Gastrocnemius medialis (tissue), 4 donors: ENCODE measurements at regions not wholly inside any gene's neighbourhood (a gene's known extent, or its start where the extent isn't known, plus 50 kb on each side); places are given as distances from the start of the nearest gene placed in this dataset.

Experiments used
- ATAC-seq, 2 donors: fragments of 150-250 bp; one replicate each; pipeline ENCODE4 v1.9.1; 2016
- DNase-seq, 2 donors: peaks; one replicate each; pipeline ENCODE4 v3.0.0-alpha.2; 2019
- H3K27ac ChIP-seq, 4 donors: fragments of 200-600 bp; sonication (generic); 1 replicate in 1 of 4; 2 replicates in 3 of 4; pipeline ENCODE4 v1.5.1; 2016 to 2018; ENCODE audit warnings: mild to moderate bottlenecking in 2 of 4, moderate library complexity in 1 of 4
- H3K27me3 ChIP-seq, 3 donors: fragments of 200-600 bp; sonication (generic) in 2 of 3; 1 replicate in 1 of 3; 2 replicates in 2 of 3; pipeline versions ENCODE4 v1.5.1 to v1.6.0; 2016 to 2019; ENCODE audit warnings: mild to moderate bottlenecking in 1 of 3, moderate library complexity in 1 of 3
- H3K36me3 ChIP-seq, 2 donors: fragments of 200-600 bp; sonication (generic) in 1 of 2; one replicate each; pipeline ENCODE4 v1.5.1; 2017 to 2018
- H3K4me1 ChIP-seq, 2 donors: fragments of 200-600 bp; sonication (generic) in 1 of 2; one replicate each; pipeline ENCODE4 v1.5.1; 2016 to 2017; ENCODE audit warnings: mild to moderate bottlenecking in 2 of 2
- H3K4me3 ChIP-seq, 4 donors: fragments of 200-600 bp; sonication (generic) in 3 of 4; 1 replicate in 1 of 4; 2 replicates in 3 of 4; pipeline ENCODE4 v1.5.1; 2016 to 2019; ENCODE audit warnings: mild to moderate bottlenecking in 2 of 4
- H3K9me3 ChIP-seq, 3 donors: fragments of 200-600 bp; sonication (generic) in 2 of 3; 1 replicate in 1 of 3; 2 replicates in 2 of 3; pipeline ENCODE4 v1.5.1; 2016 to 2019
- CTCF ChIP-seq, 5 experiments: fragments of 450-650 bp in 3 of 5; fragments of 200-600 bp in 2 of 5; sonication (generic) in 2 of 5; IDR thresholded peaks in 4 of 5; conservative IDR thresholded peaks in 1 of 5; 1 replicate in 4 of 5; 2 replicates in 1 of 5; pipeline ENCODE4 v1.5.1; 2016 to 2019; ENCODE audit warnings: antibody characterized with exemption in 5 of 5, mild to moderate bottlenecking in 3 of 5, moderate library complexity in 3 of 5
- POLR2A ChIP-seq, 2 donors: fragments of 450-650 bp; IDR thresholded peaks; one replicate each; pipeline ENCODE4 v1.6.1; 2017; ENCODE audit warnings: antibody characterized with exemption in 2 of 2, mild to moderate bottlenecking in 2 of 2, moderate library complexity in 2 of 2
- in situ Hi-C, 4 donors: fragments of 200-750 bp; cut with MboI; loops; one replicate each; pipeline versions ENCODE4 v1.15.0 to v1.8.0; 2017; ENCODE audit warnings: low sequenced_read_pairs in 4 of 4
- intact Hi-C: fragments of 100-400 bp; cut with DNase I; formaldehyde crosslinking; loops from one replicate; pipeline ENCODE4 v1.15.1; 2023; ENCODE audit warnings: low total_unique reads

- intact Hi-C loops (no loop called here), in situ Hi-C loops (no loop called here)
- Histone ChIP-seq H3K4me1 (no peaks in the 10 kb centered on the region), H3K9me3 (no peaks in the 10 kb centered on the region), H3K36me3 (no peaks in the 10 kb centered on the region), H3K27ac (no peak overlapping the region), H3K27me3 (no peaks in the 10 kb centered on the region), H3K4me3 (no peak overlapping the region)
- ATAC-seq = no peak
- DNase-seq = no peak
- no peak for TF ChIP-seq CTCF (IDR thresholded peaks at IDR 0.05 in 4 of 5, conservative IDR thresholded peaks at IDR 0.05 in 1 of 5)
- no peak for TF ChIP-seq POLR2A (IDR thresholded peaks at IDR 0.05)
These were observed 151.7 kb upstream of the COX10 start for GRCh38 chr17:13917634-13918033.

DNA sequence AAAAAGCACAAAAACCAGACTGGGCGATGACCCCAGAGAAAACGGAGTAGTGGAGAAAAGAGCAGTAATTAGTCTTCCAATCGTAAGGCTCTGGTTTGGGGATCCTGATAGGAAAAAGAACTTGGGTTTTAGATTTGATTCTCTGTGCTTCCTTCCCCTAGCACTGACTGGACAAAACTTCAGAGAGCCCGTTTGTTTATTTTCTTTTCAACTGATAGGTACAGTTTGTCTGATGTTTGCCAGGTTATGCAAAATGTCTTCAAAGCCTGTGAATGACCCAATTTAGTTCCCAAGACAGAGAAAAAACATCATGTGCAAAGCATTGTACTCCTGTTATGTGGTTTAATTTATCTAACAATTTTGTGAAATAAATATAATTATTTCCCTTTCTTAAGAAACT lies 151.1 kb upstream of the COX10 start:
- no peak overlapping the region for H3K4me3 ChIP-seq
- ATAC-seq (no peak), DNase-seq (no peak)
- H3K9me3 ChIP-seq = no peaks in the 10 kb centered on the region
- H3K36me3 ChIP-seq = no peaks in the 10 kb centered on the region
- H3K27me3 ChIP-seq = no peaks in the 10 kb centered on the region
- intact Hi-C loops (no loop called here), in situ Hi-C loops (no loop called here)
- H3K4me1 ChIP-seq = no peaks in the 10 kb centered on the region
- H3K27ac ChIP-seq = no peak overlapping the region
- TF ChIP-seq POLR2A (IDR thresholded peaks at IDR 0.05) (no peak), CTCF (IDR thresholded peaks at IDR 0.05 in 4 of 5, conservative IDR thresholded peaks at IDR 0.05 in 1 of 5) (no peak)

DNA sequence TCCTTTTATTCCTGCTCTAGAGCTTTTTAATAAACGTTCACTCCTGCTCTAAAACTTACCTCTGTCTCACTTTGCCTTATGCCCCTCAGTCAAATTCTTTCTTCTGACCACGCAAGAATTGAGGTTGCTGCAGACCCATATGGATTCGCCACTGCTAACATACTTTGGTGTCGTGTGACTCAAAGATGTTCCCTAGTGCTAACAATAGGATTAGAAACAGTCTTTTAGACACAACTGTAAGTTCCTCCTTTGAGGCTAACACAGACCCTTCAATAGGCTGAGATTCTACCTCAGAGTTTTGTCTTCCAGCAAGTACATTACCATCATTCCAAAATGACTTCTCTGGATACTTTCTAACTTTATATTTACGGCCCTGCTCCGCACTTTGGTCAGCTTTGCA lies 149.5 kb upstream of the COX10 start:
- intact Hi-C loops = no loop called here
- no peak for TF ChIP-seq POLR2A (IDR thresholded peaks at IDR 0.05)
- no peak for TF ChIP-seq CTCF (IDR thresholded peaks at IDR 0.05 in 4 of 5, conservative IDR thresholded peaks at IDR 0.05 in 1 of 5)
- in situ Hi-C loops = no loop called here

GRCh38 chr17:13920413-13920812 lies 148.9 kb upstream of the COX10 start:
- H3K27ac ChIP-seq = no peak overlapping the region
- in situ Hi-C loops = no loop called here

More for the DNA sequence above, 149.5 kb upstream of the COX10 start:
- H3K4me1 ChIP-seq = no peaks in the 10 kb centered on the region
- no peaks in the 10 kb centered on the region for H3K27me3 ChIP-seq
- ATAC-seq = no peak
- DNase-seq = no peak
- no peak overlapping the region for H3K4me3 ChIP-seq
- H3K27ac ChIP-seq = no peak overlapping the region
- H3K36me3 ChIP-seq = no peaks in the 10 kb centered on the region
- H3K9me3 ChIP-seq = no peaks in the 10 kb centered on the region

More at GRCh38 chr17:13920413-13920812, 148.9 kb upstream of the COX10 start:
- H3K4me1 ChIP-seq = no peaks in the 10 kb centered on the region
- DNase-seq (no peak), ATAC-seq (no peak)
- H3K9me3 ChIP-seq = no peaks in the 10 kb centered on the region
- H3K36me3 ChIP-seq = no peaks in the 10 kb centered on the region
- no peaks in the 10 kb centered on the region for H3K27me3 ChIP-seq
- TF ChIP-seq CTCF (IDR thresholded peaks at IDR 0.05 in 4 of 5, conservative IDR thresholded peaks at IDR 0.05 in 1 of 5) (no peak), POLR2A (IDR thresholded peaks at IDR 0.05) (no peak)
- no peak overlapping the region for H3K4me3 ChIP-seq
- intact Hi-C loops = no loop called here
